ENCODE measurements at regions not wholly inside any gene's neighbourhood (a gene's known extent, or its start where the extent isn't known, plus 50 kb on each side); places are given as distances from the start of the nearest gene placed in this dataset.

DNA sequence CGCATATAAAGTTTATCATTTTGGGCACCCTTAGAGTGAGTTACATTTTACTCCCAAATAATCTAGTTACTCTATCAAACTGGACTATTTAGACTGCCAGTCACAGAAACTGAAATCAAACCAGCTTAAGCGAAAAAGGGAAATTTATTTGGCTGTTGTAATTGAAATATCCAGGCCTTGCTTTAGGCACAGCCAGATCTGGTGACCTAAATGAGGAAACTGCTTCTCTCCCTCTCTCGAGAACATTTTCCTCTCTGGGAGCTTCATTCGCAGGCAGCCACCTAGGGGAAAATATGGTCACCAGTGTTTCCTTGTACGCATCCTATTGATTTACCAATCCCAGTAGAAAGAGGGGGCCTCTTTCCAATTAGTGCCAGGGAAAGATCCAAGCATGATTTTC is 175.3 kb upstream of the MITF start:
- TF ChIP-seq, protein P1, sequence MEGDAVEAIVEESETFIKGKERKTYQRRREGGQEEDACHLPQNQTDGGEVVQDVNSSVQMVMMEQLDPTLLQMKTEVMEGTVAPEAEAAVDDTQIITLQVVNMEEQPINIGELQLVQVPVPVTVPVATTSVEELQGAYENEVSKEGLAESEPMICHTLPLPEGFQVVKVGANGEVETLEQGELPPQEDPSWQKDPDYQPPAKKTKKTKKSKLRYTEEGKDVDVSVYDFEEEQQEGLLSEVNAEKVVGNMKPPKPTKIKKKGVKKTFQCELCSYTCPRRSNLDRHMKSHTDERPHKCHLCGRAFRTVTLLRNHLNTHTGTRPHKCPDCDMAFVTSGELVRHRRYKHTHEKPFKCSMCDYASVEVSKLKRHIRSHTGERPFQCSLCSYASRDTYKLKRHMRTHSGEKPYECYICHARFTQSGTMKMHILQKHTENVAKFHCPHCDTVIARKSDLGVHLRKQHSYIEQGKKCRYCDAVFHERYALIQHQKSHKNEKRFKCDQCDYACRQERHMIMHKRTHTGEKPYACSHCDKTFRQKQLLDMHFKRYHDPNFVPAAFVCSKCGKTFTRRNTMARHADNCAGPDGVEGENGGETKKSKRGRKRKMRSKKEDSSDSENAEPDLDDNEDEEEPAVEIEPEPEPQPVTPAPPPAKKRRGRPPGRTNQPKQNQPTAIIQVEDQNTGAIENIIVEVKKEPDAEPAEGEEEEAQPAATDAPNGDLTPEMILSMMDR (IDR thresholded peaks at IDR 0.05; ENCODE audit: borderline replicate concordance, extremely low read depth, low read length, poor library complexity, severe bottlenecking) = no peak
- no peak for TF ChIP-seq EZH2 (IDR thresholded peaks at IDR 0.05; ENCODE audit: borderline replicate concordance, low read depth, low read length, severe bottlenecking)

Measured in DND-41 (cell line).